LNCaP clone FGC (cell line): ENCODE measurements at regions not wholly inside any gene's neighbourhood (a gene's known extent, or its start where the extent isn't known, plus 50 kb on each side); places are given as distances from the start of the nearest gene placed in this dataset.

ENCODE experiments used
- DNase-seq: peaks from one replicate; pipeline ENCODE4 v3.0.0-alpha.2; 2011; ENCODE audit warnings: low read depth
- H3K4me3 ChIP-seq: 2 replicates; pipeline ENCODE4 v1.5.1; 2011; ENCODE audit warnings: mild to moderate bottlenecking, low read depth, low read length, control low read depth
- TF ChIP-seq, protein P1 (sequence below): IDR thresholded peaks from 2 replicates; pipeline ENCODE4 v1.5.1; 2012; ENCODE audit warnings: mild to moderate bottlenecking; ENCODE audit not compliant: control insufficient read depth, insufficient read depth; ENCODE audit errors: extremely low read depth

DNA sequence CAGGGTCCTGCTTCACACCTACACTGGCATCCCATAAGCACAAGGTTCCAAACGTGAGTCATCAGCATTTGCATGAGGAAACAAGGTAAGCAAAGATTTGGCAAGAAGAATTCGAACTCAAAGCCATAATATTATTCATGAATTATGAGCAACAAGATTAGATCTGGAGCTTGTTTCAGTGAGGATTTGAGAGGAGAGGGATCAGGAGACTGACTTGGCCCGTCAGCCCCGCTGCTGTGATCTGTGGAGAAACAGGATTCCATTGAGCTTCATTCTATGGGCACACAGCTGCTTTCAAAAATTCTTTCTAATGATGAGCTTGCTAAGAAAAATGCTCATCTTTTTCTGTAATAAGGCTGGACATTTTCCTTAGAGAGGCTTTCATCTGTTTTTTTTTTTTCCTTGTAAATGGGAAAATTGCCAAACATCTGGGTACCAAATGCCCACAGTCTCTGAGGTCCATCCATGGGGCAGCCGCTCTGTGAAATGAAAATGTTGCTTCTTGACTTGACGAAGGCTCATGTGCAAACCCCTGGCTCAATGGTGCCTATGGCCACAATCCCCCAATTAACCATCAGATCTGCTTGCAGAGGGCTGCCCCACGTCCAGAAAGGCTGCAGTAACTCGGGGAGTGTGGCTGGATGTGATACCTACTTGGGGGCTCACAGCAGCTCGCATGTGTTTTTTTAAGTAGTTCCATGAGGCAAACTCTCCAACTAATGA, 179.3 kb downstream of the TMEM18 start:
- no peak overlapping the region for H3K4me3 ChIP-seq
- TF ChIP-seq, protein P1, sequence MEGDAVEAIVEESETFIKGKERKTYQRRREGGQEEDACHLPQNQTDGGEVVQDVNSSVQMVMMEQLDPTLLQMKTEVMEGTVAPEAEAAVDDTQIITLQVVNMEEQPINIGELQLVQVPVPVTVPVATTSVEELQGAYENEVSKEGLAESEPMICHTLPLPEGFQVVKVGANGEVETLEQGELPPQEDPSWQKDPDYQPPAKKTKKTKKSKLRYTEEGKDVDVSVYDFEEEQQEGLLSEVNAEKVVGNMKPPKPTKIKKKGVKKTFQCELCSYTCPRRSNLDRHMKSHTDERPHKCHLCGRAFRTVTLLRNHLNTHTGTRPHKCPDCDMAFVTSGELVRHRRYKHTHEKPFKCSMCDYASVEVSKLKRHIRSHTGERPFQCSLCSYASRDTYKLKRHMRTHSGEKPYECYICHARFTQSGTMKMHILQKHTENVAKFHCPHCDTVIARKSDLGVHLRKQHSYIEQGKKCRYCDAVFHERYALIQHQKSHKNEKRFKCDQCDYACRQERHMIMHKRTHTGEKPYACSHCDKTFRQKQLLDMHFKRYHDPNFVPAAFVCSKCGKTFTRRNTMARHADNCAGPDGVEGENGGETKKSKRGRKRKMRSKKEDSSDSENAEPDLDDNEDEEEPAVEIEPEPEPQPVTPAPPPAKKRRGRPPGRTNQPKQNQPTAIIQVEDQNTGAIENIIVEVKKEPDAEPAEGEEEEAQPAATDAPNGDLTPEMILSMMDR = no peak
- no peak for DNase-seq

- TF ChIP-seq, protein P1 = no peak
- DNase-seq = no peak
- H3K4me3 ChIP-seq = no peak overlapping the region
Observed at GRCh38 chr2:496729-497128, 180.5 kb downstream of the TMEM18 start.

DNA sequence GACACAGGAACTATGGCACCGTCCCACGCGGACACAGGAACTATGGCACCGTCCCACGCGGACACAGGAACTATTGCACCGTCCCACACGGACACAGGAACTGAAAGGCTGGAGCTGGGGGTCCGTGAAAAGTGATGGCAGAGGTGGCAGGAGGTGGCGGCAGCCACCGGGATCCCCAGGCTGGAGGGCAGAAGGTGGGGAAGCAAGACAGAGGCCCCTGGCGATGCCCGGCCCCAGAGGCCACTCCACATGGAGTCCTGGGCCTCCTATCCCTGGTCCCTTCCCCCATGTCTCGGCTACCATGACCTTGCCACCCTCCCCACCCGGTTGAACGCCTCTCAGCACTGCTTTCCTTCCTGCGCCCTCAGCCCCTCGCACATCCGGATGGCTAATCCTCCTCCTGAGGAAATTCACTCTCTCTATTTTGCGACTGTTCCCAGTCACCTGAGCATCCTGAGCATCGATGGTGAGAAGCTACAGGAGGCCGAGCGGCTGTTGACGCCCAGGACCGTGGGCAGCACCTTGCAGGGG, 181.4 kb downstream of the TMEM18 start:
- DNase-seq = no peak
- no peak overlapping the region for H3K4me3 ChIP-seq
- TF ChIP-seq, protein P1 = no peak

DNA sequence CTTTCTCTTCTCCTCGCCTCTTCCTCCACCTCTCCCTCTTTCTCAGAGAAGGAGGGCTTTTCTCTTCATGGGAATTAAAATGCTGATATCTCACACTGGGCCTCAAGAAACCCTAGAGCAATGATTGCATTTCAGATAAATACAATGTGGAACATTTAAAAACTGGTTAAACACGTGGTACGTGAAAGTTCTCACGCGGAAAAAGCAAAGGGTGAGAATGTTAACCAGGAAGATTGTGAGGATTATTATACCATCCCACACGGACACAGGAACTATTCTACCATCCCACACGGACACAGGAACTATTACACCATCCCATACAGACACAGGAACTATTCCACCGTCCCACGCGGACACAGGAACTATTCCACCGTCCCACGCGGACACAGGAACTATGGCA, 182.4 kb downstream of the TMEM18 start:
- no peak overlapping the region for H3K4me3 ChIP-seq
- DNase-seq = no peak
- TF ChIP-seq, protein P1 = no peak

- DNase-seq = no peak
- no peak overlapping the region for H3K4me3 ChIP-seq
- TF ChIP-seq, protein P1 = no peak
Observed at GRCh38 chr2:493228-493627, 184.0 kb downstream of the TMEM18 start.

- H3K4me3 ChIP-seq = no peak overlapping the region
- TF ChIP-seq, protein P1 = no peak
Observed at GRCh38 chr2:492178-492577, 185.0 kb downstream of the TMEM18 start.

DNA sequence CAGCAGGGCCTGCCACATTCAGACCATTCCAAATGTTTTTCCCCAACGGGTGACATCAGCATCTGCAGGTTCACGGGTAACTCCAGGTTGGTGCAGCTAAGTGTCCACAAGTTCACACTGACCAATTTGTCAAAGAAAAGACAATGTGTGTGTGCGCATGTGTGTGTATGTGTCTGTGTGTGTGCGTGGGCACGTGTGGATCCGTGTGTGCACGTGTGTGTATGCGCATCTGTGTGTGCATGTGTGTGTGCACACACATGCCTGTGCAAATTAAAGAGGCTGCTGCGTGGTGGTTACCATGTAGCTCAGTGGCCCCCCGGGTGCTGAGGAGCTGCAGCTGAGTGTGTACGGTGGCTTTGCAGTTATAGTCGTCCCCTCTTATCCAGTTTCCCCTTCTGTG, 187.4 kb downstream of the TMEM18 start:
- DNase-seq = no peak
- H3K4me3 ChIP-seq = no peak overlapping the region
- TF ChIP-seq, protein P1 = no peak

More at GRCh38 chr2:492178-492577, 185.0 kb downstream of the TMEM18 start:
- no peak for DNase-seq
